Medulla oblongata (tissue), 1 donor: ENCODE measurements at regions not wholly inside any gene's neighbourhood (a gene's known extent, or its start where the extent isn't known, plus 50 kb on each side); places are given as distances from the start of the nearest gene placed in this dataset.

Experiments
- DNase-seq: peaks from one replicate; pipeline ENCODE4 v3.0.0-alpha.2; 2015; ENCODE audit errors: extremely low spot score

DNA sequence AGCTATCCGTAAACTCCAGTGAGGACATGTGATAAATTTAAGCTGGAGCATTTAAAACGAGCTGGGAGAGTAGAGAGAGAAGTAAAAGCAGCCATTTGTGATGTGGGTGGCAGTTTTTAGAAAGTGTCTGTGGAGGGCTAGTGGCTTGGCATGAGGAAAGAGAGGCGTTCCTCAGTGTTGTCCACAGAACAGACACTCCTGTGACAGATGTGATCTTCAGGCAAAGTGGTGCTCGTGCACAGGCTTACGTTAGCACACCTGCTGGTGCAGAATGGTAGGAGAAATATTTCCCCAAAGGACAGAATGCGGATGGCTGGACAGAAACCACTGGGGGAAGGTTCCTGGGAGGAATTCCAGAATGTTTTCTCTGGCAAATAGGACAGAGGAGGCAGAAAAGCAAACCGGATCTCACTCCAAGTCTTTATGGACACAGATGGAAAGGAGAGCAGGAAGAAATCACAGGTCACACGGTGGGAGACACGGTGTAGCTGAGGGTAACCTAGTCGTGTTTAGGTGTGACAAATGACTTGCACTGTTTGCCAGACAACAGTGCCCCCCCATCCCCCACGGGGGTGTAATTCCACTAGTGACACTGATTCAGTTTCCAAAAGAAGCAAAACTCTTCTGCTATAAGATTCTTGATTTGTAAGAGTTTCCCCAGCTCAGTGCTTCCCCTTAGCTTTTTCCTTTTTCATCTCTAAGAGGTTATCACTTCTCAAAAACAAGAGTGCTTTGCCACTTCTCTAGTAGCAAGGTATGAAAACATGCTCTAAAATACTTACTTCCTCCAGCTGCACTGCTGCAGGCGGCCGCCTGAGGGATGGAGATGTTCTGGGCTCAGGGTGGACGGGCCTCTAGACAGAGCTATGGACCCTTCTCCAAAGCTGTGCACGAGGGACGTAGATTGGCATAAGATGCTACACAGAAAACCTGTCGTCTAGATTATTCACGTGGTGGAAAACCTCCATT lies 293.2 kb downstream of the QKI start:
- DNase-seq: peak; percentile 23

GRCh38 chr6:163706500-163707087 lies 292.1 kb downstream of the QKI start:
- DNase-seq: no peak

- peak; percentile 56 for DNase-seq
Measured at GRCh38 chr6:163705923-163706322, 291.4 kb downstream of the QKI start.

DNA sequence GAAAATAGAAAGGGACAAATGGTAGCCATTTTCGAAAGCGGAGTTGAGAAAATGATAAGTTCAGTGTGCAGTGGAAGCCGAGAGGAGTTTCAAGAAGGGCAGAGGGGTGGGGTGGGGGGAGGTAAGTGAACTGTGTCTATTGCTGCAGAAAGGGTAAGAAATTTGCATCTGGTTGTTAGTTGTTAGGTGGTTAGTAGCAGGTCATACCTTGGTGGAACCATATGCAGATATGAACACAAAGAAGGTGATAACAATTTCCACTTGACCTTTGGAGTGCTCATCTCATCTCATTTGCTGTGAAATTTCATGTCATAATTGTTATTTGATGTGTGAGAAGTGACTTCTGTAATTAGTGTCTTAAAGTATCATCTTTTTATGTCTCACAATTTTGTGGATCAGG lies 288.2 kb downstream of the QKI start:
- DNase-seq: no peak

DNA sequence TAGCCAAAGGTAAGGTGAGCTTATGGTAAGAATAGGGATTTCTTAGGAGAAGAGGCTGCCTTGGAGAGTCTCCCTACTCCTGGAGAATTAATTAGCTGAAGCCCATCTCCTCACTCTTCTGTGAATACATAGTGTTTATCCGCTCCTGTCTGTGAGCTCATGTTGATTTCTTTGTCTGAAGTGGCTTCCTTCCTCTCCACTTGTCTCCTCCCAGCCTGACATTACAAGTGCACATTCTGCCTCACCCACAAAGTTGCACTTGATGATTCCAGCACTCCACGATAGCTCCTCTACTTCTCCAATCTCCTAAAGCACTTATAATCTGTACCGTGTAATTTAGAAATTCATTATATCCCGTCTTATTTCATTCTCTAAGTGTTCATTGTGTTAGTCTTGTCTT lies 287.2 kb downstream of the QKI start:
- peak; percentile 34 for DNase-seq

DNA sequence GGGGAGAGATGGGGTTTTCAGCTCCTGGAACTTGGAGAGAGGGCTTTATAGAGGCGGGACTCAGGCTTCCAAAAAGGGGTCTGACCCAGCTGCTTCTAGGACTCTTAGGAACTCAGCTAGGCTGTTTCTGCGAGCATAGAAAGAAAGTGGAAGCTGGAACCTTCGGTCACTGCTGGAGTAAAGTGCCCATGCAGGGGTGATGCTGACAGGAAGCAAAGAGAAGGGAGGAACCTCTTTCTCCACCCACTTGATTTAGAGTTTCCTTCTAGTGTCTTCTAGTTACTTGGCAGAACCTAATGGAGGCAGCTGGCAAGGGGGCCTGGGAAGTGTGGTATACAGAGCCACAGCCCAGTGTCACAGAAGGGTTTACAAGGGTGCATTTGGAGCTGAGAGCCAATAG lies 283.6 kb downstream of the QKI start:
- peak; percentile 40 for DNase-seq

DNA sequence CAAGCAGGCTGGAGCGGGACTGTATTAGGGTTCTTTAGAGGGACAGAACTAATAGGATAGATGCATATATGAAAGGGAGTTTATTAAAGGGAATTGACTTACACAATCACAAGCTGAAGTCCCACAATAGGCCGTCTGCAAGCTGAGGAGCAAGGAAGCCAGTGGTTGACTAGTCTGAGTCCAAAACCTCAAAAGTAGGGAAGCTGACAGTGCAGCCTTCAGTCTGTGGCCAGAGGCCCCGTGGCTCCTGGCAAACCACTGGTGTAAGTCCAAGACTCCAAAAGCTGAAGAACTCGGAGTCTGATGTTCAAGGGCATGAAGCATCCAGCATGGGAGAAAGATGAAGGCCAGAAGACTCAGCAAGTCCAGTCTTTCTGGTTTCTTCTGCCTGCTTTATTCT lies 281.8 kb downstream of the QKI start:
- peak; percentile 67 for DNase-seq

GRCh38 chr6:163695414-163695864 lies 280.9 kb downstream of the QKI start:
- DNase-seq: no peak

DNA sequence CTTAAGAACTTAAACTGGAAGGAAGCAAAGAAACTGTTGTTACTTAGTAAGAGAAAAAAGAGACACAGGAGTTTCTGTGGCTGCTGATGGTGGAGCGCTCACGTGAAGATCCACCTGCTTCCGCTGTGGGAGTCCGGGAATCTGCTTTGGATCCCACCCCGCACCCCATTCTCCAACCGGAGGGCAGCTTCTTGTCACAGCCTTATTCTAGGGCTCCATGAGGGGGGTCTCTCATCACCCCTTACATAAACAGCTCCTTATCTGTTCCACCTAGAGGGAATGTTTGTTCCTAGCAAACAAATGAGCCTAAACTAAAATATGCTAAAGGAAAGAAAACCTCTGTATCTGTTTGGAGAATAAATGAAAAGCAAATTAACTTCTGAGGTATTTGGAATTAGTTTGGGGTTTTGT lies 280.5 kb downstream of the QKI start:
- no peak for DNase-seq

DNA sequence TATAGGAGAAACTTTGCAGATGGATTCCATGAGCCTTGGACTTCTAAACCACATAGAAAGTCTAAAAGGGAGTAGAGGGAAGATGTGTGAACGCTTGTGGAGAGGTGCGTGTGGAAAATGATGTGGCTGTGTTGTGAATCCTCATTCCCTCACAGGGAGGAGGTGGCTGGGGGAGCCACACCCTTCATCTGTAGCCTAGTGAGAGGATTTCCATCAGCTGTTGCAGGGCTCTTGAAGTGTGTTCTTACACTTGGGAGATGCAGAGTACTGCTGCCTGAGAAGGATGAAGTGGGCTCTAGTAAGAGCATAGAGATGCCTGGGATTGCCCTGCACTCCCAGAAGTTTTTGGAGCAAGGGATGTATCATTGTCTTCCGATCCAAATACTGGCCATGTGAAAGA lies 279.6 kb downstream of the QKI start:
- no peak for DNase-seq

DNA sequence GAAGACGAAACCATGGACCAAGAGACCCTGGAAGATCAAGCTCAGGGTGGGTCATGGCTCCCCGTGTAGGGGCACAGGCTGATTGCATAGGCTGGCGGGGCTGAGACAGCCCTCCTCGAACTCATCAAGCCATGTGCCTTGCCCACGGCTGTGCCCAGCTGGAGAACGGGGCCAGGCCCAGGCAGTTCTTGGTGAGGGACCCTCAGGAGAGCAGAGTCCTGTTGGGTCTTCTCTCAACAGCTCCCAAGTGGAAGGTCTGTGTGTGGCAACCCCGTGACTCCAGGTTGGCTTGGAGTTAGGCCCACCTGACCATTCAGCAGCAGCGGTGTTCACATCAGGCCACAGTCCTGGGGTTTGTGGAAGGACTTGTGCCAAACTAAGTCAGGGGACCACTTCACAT lies 276.5 kb downstream of the QKI start:
- no peak for DNase-seq

DNA sequence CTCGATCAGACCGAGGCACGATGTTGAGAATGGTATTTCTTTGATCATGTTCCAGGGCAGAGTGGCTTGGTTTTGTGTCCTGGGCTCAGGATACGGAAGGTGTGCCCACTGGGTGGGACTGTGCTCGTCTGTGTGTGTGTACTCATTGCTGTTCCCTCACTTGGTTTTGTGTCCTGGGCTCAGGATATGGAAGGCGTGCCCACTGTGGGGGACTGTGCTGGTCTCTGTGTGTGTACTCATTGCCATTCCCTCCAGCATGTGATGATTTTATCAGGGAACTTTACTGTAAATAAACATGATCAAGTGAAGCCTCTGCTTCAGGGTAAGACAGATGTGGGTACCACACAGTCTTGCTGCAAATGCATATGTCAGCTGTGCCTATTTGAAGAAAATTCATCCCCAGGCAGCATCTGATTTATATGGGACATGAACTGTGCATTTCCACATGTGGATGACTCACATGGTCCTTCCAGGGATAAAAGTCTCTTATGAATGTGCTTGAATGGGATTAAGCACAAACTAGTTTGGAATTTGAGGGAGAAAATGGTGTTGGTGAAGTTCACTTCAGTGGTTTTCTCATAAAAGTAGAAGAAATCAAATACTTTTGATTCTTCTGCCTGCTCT lies 274.3 kb downstream of the QKI start:
- DNase-seq: no peak

- DNase-seq: no peak
Measured at GRCh38 chr6:163687075-163687474, 272.6 kb downstream of the QKI start.

- DNase-seq: no peak
Measured at GRCh38 chr6:163686301-163686700, 271.8 kb downstream of the QKI start.

DNA sequence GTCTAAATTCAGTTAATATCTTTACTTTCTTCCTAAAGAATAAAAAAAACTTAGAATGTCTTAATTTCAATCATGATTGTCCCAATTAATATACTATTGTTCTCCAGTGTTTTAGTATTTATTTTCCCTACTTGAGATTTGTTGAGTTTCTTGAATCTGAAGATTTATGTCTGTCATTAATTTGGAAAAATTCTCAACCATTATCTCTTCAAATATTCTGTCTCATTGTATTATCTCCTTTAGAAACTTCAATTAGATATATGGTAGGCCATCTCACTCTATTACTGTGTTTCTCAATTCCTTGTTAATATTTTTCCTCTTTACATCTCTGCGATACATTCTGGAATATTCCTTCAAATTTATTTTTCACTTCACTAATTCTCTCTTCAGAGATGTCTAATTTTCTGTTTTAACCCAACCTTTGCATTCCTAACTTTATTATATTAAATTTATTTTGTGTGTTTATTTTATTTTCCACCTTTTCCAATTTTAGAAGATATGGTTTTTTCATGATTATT lies 268.6 kb downstream of the QKI start:
- no peak for DNase-seq

DNA sequence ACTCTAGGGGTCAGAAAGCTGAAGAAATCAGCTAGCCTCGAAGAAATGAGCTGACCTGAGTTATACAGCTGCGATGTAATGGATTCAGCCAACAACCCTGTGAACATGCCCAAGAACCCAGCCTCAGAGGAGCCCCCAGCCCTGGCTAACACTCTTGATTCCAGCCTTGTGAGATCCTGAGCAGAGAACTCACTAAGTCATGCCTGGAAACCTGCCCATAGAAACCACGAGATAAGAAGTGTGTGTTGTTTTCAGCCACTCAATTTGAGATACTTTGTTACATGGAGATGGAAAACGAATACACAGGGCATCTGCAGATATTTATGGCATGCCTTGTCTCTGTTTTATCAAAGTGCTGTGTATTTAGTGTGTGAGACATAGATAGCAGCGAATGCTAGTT lies 265.2 kb downstream of the QKI start:
- no peak for DNase-seq

DNA sequence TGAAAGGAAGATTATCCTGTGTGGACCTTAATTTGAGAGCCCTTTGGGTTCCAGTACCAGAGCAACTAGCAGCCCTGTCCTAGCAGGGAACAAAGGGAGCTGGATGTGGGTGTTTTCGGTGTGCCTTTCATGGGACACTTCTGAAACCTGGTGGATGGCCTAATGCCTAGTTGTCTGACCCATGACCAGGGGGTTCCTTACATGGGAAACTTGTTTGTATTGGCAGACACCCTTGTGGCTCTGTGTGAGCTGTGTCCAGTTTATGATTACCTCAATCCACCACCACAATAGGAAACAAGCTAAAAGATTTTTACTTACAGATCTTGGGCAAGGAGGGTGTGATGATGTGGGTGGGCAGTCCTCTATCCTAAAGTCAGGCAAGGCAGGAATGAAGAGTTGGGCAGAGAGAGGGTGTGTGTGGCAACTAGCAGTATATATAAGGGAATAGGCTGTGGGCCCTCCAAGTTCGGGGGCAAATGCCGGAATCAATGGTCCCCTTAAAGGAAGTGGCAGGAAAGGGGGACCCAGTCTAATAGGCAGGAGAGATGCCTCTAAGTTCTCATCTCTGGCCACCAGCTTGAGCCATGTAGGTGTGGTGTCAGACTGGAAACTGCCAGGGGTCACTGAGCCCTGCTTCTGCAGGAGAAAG lies 264.6 kb downstream of the QKI start:
- DNase-seq: no peak

- no peak for DNase-seq
Measured at GRCh38 chr6:163675611-163676010, 261.1 kb downstream of the QKI start.

DNA sequence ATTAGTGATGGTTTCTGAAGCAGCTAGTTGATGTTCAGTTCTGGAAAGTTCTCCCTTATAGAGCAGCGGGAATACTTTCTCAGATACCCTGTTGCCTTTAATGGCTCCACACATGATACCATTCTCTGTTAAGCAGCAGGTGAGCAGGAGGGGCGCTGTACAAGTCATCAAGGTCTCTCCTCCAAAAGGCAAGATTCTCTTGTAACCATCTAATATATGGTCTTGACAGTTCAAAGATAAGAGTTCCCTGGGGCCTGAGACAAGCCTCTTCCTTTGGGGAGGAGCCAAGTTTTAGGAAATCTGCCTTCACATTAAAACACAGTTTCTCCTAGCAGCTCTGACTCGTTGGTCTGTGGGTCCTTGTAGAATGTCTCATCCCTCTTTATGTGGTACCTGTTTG lies 258.2 kb downstream of the QKI start:
- DNase-seq: no peak

DNA sequence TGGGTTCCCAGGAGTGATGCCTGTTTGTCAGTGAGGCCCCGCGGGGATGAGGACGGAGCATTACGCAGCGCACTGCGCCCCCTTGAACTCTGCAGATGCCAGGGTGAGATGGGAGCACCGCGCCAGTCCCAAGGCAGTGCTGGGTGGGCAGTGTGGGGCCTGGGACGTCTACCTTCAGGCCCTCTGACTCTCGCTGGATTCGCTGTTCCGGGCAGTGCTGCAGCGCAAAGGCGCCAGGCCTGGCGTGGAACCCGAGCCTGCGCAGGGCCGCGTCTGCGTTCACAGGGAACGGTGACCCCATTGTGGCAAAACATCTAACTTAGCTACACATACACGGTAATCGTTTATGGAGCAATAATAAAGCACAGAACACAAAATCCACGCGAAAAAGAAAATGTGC lies 257.3 kb downstream of the QKI start:
- DNase-seq: no peak

GRCh38 chr6:163671355-163671754 lies 256.8 kb downstream of the QKI start:
- DNase-seq: no peak

GRCh38 chr6:163670336-163670735 lies 255.8 kb downstream of the QKI start:
- no peak for DNase-seq
